ENCODE measurements at regions not wholly inside any gene's neighbourhood (a gene's known extent, or its start where the extent isn't known, plus 50 kb on each side); places are given as distances from the start of the nearest gene placed in this dataset.

DNA sequence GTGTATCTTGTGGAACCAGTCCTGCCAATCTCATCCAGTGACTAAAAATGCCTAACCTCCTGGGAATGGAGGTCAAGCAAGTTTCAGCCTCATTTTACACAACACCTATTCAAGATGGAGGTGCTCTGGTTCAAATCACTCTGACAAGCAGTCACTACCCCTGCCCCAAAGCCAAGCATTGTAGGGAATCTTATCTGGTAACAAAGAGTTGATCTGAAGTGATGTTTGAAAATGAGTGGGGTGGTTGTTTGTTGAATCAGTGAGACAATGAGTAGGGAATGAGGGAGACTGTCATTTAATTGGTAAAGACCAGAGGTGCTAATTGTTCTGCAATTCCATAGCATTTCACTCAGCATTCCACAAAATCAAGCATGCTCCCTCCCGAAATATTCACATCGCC is 132.0 kb downstream of the RND3 start:
- TF ChIP-seq, protein P1, sequence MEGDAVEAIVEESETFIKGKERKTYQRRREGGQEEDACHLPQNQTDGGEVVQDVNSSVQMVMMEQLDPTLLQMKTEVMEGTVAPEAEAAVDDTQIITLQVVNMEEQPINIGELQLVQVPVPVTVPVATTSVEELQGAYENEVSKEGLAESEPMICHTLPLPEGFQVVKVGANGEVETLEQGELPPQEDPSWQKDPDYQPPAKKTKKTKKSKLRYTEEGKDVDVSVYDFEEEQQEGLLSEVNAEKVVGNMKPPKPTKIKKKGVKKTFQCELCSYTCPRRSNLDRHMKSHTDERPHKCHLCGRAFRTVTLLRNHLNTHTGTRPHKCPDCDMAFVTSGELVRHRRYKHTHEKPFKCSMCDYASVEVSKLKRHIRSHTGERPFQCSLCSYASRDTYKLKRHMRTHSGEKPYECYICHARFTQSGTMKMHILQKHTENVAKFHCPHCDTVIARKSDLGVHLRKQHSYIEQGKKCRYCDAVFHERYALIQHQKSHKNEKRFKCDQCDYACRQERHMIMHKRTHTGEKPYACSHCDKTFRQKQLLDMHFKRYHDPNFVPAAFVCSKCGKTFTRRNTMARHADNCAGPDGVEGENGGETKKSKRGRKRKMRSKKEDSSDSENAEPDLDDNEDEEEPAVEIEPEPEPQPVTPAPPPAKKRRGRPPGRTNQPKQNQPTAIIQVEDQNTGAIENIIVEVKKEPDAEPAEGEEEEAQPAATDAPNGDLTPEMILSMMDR (optimal IDR thresholded peaks at IDR 0.05 in 1 of 3, IDR thresholded peaks at IDR 0.05 in 1 of 3, conservative IDR thresholded peaks at IDR 0.05 in 1 of 3; ENCODE audit: extremely low read depth in 1 of 3, insufficient read depth in 2 of 3, low read length in 3 of 3) = no peak
- no peak for TF ChIP-seq EZH2 (IDR thresholded peaks at IDR 0.05; ENCODE audit: low read length)

Data from keratinocyte (primary cell).